ENCODE measurements at regions not wholly inside any gene's neighbourhood (a gene's known extent, or its start where the extent isn't known, plus 50 kb on each side); places are given as distances from the start of the nearest gene placed in this dataset.
A peak's percentile ranks its signal among the peaks of the same experiment; 100 is the strongest.
"Not testable (repeated sequence)": the region's sequence is repeated elsewhere in the genome, so short reads cannot be mapped to it uniquely, and the experiment has no call there.

- no peak for DNase-seq (ENCODE audit: low read depth)
Observed at GRCh38 chr4:18735740-18736268, 714.2 kb upstream of the LCORL start.

- no peak for DNase-seq (ENCODE audit: low read depth)
Observed at GRCh38 chr4:18734405-18734804, 712.9 kb upstream of the LCORL start.

GRCh38 chr4:18733961-18734360 is 712.4 kb upstream of the LCORL start:
- no peak for DNase-seq (ENCODE audit: low read depth)

- DNase-seq (ENCODE audit: low read depth), result no peak
Observed at GRCh38 chr4:18722748-18723191, 701.2 kb upstream of the LCORL start.

GRCh38 chr4:18698119-18698883 is 676.7 kb upstream of the LCORL start:
- DNase-seq (ENCODE audit: low read depth), result no peak

- no peak for DNase-seq (ENCODE audit: low read depth)
Observed at GRCh38 chr4:18695733-18696527, 674.4 kb upstream of the LCORL start.

- DNase-seq (ENCODE audit: low read depth), result no peak
Observed at GRCh38 chr4:18691431-18692200, 670.1 kb upstream of the LCORL start.

GRCh38 chr4:18690291-18690955 is 668.9 kb upstream of the LCORL start:
- DNase-seq (ENCODE audit: low read depth), result no peak

- DNase-seq (ENCODE audit: low read depth), result peak; percentile 6
Observed at GRCh38 chr4:18689308-18690115, 668.0 kb upstream of the LCORL start.

GRCh38 chr4:18688351-18688750 is 666.8 kb upstream of the LCORL start:
- not testable (repeated sequence) for DNase-seq (ENCODE audit: low read depth)

GRCh38 chr4:18686338-18687037 is 664.9 kb upstream of the LCORL start:
- no peak for DNase-seq (ENCODE audit: low read depth)

- DNase-seq (ENCODE audit: low read depth), result no peak
Observed at GRCh38 chr4:18684932-18685331, 663.4 kb upstream of the LCORL start.

- no peak for DNase-seq (ENCODE audit: low read depth)
Observed at GRCh38 chr4:18676526-18676915, 655.0 kb upstream of the LCORL start.

- DNase-seq (ENCODE audit: low read depth), result no peak
Observed at GRCh38 chr4:18675586-18676525, 654.3 kb upstream of the LCORL start.

- DNase-seq (ENCODE audit: low read depth), result no peak
Observed at GRCh38 chr4:18670034-18670433, 648.5 kb upstream of the LCORL start.

GRCh38 chr4:18669390-18669789 is 647.8 kb upstream of the LCORL start:
- no peak for DNase-seq (ENCODE audit: low read depth)

- no peak for DNase-seq (ENCODE audit: low read depth)
Observed at GRCh38 chr4:18666322-18666721, 644.8 kb upstream of the LCORL start.

GRCh38 chr4:18664171-18664570 is 642.6 kb upstream of the LCORL start:
- DNase-seq (ENCODE audit: low read depth), result no peak

GRCh38 chr4:18645351-18645750 is 623.8 kb upstream of the LCORL start:
- no peak for DNase-seq (ENCODE audit: low read depth)

Measured in stimulated activated CD8-positive, alpha-beta memory T cell treated with anti-CD3 and anti-CD28 coated beads, Interleukin-15, amount 100 ng/mL, for 1 hour (primary cell).